ENCODE measurements at regions not wholly inside any gene's neighbourhood (a gene's known extent, or its start where the extent isn't known, plus 50 kb on each side); places are given as distances from the start of the nearest gene placed in this dataset.

- TF ChIP-seq CTCF (IDR thresholded peaks at IDR 0.05 in 4 of 5, conservative IDR thresholded peaks at IDR 0.05 in 1 of 5), result no peak
- no peak for TF ChIP-seq POLR2A (IDR thresholded peaks at IDR 0.05)
Measured at GRCh38 chr13:111897178-111897845, 169.6 kb upstream of the SOX1 start.

All from gastrocnemius medialis (tissue), 4 donors.